GM21381 (cell line): ENCODE measurements at regions not wholly inside any gene's neighbourhood (a gene's known extent, or its start where the extent isn't known, plus 50 kb on each side); places are given as distances from the start of the nearest gene placed in this dataset.

Source experiments
- ATAC-seq: cut with Tn5 transposase; IDR thresholded peaks from one replicate; pipeline ENCODE4 v1.9.1; 2021; ENCODE audit warnings: mild to moderate bottlenecking, moderate library complexity; ENCODE audit not compliant: unreplicated experiment

DNA sequence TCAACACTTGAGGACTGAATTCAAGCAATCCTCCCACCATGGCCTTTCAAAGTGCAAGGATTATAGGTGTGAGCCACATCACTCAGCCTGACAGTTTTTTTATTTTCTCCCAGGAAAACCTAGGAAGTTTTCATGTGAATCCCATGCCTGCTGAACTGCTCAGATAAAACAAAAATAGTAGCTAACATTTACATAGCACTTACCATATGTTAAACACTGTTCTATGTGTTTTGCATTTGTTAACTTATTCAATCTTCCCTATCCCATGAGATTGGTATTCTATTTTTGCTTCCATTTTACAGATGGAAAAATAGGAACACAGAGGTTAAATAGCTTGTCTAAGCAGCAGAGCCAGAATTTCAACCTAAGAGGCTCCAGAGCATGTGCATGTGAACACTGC lies 157.4 kb upstream of the KCTD1 start:
- no peak for ATAC-seq

DNA sequence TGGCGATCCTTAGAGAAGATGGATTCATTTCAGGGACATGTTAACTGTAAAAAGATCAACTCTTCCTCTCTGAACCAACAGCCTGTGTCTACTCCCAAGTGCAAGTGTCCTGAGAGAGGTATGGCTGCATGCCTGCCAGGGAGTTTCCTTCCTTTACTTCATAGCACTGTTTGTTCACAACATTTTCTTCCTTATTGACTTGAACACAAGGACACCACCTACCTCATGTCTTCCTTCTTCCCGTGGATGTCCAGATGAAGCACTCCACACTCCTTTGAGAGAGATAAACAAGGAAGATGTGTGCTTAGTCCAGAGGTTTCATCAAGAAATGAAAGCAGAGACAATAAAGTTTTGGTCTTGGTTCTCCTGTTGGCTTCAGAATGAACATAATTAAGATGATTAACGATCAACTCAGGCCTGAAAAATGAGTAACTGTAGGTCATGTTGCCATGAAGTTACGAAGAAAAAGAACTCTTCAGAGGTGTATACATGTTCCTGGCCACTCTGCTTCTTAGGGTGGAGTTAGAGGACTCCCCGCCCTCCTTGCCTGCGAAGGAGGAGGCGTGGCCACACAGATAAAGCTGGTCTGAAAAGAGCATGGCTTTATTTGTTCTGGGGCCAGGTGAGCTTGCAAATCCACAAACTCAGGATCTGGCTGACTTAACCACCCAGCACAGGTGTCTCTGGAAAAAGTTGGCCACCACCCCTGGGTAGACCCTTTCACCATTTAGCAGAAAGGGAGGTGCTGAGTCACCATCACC lies 155.0 kb upstream of the KCTD1 start:
- no peak for ATAC-seq

- ATAC-seq: no peak
Measured at GRCh38 chr18:26702086-26702485, 153.7 kb upstream of the KCTD1 start.

GRCh38 chr18:26700728-26701127 lies 152.4 kb upstream of the KCTD1 start:
- ATAC-seq: no peak

GRCh38 chr18:26700201-26700600 lies 151.8 kb upstream of the KCTD1 start:
- ATAC-seq: no peak

- no peak for ATAC-seq
Measured at GRCh38 chr18:26697186-26697884, 149.0 kb upstream of the KCTD1 start.

DNA sequence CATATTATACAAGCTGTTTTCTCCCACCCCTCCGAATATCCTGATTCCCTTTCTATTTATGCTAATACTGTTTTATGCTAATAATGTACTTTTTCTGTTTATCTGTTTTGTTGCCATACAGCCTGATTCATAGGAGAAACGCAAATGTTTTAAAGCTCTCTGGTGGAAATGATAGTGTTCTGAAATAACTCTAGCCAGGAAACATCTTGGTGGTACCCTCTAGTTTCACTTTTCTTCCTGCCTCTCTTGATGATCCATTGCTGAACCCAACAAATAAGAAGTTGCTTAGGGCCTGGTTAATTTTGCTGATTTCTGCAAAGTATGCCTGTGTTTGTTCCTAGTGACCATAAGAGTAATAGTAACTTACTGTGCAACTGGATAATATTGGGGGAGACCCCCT lies 148.4 kb upstream of the KCTD1 start:
- ATAC-seq: no peak

- ATAC-seq: no peak
Measured at GRCh38 chr18:26696308-26696707, 148.0 kb upstream of the KCTD1 start.

DNA sequence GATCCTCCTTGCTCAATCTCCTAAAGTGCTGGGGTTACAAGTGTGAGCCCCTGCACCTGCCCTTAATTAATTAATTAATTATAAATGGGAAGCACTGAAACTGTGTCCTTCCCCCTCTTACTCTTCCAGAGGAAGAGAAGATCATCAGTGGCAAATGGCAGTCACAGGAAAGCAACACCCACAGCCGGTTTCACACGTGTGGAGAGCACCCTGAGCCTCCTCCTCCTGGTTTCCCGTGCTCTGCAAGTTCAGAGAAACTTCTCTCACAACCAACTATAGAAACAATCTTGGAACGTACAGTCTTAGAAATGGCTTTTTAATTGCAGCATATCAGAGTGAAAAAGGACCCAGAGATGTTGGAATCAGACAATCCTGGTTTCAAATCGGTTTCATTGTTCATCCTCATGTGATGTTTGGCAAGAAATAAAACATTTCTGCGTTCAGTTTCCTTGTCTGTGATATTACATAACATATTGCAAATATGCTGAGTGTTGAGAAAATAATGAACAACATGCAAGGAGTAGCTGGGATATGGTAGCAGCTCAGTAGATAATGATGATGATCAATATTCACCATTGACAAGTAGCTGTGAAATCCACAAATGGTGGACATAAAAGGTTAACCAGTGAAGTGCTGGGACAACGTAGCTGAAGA lies 141.0 kb upstream of the KCTD1 start:
- no peak for ATAC-seq

DNA sequence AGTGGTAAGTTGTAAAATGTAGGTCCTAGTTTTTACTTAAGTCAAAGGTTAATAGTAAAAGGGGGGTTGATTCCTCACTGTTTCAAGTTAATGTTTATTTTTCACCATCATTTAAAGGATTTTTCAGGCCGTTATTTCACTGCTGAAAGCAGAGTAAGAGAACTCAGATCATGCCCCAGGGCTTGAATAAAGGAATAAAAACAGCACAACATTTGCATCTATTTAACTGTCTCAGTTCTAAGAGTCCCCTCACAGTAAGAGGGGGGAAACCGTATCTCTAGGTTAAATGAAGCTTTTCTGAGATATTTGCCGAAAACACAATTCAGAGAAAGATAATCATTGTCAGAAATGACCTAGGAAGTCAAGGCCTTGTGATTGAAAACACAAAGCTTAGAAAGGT lies 138.2 kb upstream of the KCTD1 start:
- ATAC-seq: no peak

DNA sequence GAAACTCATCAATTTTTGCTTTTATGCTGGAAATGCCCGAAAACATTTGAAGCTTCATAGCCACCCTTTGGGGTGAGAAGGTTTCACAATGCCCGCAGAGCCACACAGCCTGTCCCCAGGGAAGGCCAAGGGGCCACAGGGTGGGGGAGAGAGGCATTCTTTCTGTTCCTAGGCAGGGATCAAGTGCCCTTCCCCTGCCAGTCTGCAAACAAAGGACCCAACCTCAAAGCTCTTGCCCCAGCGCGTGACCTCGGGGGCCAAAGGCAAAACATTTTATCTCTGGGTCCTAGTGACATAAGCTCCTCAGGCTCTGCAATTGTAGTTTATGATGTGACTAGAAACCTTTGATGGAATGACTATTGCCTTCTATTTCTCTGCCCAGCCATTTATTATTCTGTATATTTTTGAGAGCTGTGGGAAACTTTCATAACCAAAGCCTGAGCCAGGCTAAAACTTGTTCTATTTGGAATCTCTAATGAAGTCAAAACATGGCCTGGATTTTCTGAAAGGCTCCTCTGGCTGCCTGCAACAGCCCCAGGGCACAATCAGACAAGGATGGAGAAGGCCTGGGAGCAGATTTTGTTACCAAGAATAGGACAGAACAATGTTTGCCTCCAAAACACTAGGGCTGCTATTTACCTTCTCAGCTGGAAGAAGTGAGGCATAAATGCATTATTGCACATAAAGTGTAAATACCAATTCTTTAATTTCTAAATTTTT lies 137.2 kb upstream of the KCTD1 start:
- ATAC-seq: no peak

DNA sequence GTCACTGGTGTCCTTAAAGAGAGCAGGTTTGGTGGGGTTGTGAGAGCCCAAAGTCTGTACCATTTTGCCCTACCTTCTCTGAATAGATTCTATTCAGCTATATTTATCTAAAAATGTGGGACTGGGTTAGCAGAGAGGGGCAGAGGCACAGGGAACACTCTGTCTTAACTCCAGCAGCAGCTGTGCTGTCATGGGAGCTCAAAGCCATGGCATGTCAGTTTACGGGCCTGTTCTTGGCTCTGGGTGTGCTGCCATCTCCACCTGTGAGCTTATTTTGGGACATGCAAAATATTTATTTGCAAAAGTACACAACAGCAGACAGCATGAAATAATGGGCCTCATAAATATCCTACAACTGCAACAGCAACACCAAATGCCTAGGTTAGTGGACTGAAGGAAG lies 129.6 kb upstream of the KCTD1 start:
- ATAC-seq: no peak

DNA sequence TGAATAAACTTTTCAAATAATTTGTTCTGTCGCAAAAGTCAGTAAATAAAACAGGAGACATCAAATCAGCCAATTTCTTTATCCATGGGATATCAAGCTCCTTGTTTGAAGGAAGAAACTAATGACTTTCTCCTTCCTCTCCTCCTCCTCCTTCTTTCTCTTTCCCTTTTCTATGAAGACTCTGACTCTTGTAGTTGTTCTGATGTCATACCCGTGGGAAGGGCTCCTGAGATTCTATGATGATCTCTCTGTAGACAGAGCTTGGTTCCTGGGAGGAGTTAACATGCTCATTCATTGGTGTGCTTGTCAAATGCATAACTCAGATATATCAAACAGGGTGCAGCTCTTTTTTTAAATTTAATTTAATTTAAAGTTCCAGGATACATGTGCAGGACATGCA lies 118.7 kb upstream of the KCTD1 start:
- ATAC-seq: no peak

GRCh38 chr18:26662996-26663395 lies 114.6 kb upstream of the KCTD1 start:
- ATAC-seq: no peak

DNA sequence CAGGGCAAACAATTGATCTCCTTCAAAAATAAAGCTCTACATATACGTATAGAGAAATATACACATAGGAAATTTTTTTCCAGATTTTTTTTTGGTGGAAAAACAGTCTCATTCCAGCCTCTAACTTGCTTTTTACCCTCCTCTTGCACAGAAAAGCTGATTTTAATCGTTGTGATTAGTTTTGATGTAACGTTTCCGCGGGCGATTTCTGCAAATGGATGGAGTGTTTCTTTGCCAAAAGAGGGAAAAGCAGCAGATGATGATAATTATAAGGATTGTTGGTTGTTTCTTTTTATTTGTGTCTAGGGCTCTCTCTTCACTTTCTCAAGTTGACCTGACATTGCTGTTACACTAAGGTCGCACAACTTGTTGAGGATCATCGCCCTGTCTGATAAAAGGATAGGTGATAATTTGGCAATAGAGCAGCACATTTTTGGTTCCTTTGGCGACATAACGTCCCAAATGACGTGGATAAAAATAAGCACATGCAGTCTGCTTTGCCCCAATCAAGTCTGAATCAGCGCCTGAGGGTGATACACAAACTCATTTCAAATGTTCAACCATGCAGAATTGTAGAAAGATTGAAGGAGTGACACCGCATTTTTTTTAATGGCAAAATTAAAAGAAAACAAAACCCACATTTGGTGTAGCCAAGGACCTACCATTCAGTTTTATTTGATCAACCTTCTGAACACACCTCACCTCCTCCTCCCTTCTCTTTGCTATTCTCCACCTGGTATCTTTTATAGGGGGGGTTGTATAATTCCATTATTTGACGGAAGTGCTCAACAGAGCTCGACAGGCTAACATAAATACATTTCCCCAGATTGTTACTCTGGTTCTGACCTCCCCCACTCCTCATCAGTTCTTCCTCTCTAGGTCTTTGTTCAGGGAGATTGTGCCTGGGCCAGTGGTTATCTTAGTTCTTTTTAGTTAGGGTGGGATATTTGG lies 109.6 kb upstream of the KCTD1 start:
- ATAC-seq: no peak

DNA sequence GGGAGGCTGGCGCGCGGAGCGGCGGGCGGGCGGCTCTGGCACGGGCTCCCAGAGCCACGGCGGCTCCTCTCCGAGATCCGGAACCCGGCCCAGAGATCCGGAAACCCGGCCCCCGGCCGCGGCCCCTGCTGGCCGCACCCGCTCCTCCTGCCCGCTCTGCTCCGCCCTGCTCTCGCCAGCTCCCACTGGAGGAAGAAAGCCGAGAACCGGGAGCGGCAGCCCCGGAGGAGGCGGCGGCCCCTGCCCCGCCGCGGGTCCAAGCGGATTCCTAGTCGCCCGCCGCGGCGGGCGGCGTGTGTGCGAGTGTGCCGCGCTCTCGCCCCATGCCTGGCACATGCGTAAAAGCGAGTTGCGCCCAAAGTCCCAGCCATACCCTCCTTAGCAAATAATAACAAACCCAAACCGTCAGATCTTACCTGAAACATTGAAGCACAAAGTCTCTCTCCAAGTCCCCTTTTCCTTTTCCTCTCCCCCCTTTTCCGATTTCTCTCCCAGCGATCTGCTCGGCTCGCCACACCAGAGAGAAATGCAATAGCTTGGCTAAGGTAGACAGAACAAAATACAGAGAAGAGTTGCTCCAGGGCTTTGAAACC lies 108.7 kb upstream of the KCTD1 start:
- ATAC-seq: peak; percentile 67

- ATAC-seq: peak; percentile 21
Measured at GRCh38 chr18:26656431-26656943, 108.1 kb upstream of the KCTD1 start.

DNA sequence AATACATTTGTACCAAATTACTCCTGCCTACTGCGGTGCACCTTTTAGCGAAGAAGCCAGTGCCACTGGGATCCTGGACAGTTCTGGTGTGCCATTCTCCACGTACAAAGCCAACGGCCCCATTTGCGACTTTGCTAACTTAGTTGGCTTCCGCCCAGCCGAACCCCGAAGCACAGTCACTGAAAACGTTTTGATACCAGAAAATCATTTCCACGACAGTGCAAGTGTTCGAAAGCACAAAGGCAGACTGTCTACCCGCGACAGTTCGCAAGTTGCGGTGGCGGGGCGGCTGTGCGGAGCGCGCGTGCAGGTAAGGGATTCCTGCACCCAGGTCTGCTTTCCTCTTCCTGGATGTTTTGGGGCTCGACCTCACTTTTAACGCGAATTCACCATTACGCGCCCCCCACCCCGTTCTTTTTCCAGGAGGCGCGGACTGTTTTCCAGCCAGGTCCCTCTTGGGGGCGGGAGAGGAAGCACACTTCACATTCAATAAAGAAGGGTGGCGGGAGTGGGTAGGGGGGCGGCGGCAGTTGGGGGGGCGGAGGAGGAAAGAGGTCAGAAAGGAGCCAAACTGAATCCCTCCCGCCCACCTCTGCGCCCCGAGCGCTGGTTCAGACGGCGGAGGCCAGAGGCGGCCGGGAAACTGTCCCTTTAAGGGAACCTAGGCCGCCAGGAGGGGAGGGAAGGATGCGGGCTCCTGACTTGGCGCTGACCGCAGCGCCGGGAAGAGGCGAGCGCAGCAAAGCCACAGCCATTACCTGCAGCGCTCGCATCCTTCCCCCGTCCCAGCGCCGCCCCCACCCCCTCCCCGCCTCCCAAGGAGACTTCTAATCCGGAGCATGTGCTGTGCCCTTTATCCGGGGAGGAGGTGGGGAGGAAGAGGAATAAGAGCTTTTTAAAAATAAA lies 107.4 kb upstream of the KCTD1 start:
- no peak for ATAC-seq
